ENCODE measurements at regions not wholly inside any gene's neighbourhood (a gene's known extent, or its start where the extent isn't known, plus 50 kb on each side); places are given as distances from the start of the nearest gene placed in this dataset.

DNA sequence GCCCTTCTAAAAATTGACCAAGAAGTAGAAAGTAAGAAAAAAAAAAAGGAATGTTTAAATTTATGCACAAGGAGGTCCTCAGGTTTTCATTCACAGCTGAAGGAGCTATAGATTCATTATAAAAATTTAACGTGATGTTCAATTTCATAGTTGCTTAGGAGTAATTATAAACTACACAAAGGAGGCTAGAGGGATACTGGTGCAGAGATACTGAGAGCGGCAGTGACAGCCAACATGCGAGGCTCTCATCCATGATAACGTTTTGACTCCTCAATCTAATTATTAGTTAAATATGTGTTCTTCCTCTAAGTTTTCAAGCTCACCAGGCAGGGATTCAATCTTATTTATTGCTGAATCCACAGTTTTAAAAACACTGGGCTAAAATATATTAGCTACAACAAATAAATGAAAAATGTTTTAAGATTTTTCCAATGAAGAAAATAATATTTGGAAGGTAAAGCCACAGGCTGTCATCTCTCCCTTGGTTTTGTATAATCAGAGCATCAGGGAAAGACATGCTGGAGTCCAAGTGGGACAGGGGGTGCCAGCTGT, 49.8 kb upstream of the TRPC4 start:
- no peak overlapping the region for H3K27ac ChIP-seq (ENCODE audit: low read length)
- H4K20me1 ChIP-seq (ENCODE audit: insufficient read depth, low read length) = no peaks in the 10 kb centered on the region
- DNase-seq = no peak
- no peak overlapping the region for H3K4me2 ChIP-seq (ENCODE audit: insufficient read depth, low read length)
- no peaks in the 10 kb centered on the region for H3K27me3 ChIP-seq (ENCODE audit: insufficient read depth, low read length, poor library complexity)
- H3K36me3 ChIP-seq (ENCODE audit: insufficient read depth, low read length) = no peaks in the 10 kb centered on the region
- ATAC-seq (ENCODE audit: insufficient read depth, low read depth) = no peak
- H3K79me2 ChIP-seq (ENCODE audit: insufficient read depth, low read length) = no peaks in the 10 kb centered on the region
- H3K4me1 ChIP-seq (ENCODE audit: insufficient read depth, low read length) = no peaks in the 10 kb centered on the region
- no peak for TF ChIP-seq EZH2 (IDR thresholded peaks at IDR 0.05; ENCODE audit: borderline replicate concordance, low read depth, low read length, severe bottlenecking)
- TF ChIP-seq, protein P1, sequence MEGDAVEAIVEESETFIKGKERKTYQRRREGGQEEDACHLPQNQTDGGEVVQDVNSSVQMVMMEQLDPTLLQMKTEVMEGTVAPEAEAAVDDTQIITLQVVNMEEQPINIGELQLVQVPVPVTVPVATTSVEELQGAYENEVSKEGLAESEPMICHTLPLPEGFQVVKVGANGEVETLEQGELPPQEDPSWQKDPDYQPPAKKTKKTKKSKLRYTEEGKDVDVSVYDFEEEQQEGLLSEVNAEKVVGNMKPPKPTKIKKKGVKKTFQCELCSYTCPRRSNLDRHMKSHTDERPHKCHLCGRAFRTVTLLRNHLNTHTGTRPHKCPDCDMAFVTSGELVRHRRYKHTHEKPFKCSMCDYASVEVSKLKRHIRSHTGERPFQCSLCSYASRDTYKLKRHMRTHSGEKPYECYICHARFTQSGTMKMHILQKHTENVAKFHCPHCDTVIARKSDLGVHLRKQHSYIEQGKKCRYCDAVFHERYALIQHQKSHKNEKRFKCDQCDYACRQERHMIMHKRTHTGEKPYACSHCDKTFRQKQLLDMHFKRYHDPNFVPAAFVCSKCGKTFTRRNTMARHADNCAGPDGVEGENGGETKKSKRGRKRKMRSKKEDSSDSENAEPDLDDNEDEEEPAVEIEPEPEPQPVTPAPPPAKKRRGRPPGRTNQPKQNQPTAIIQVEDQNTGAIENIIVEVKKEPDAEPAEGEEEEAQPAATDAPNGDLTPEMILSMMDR (IDR thresholded peaks at IDR 0.05; ENCODE audit: borderline replicate concordance, extremely low read depth, low read length, poor library complexity, severe bottlenecking) = no peak
- H2AFZ ChIP-seq (ENCODE audit: low read depth, low read length) = no peak overlapping the region
- H3K9ac ChIP-seq (ENCODE audit: low read depth, low read length) = no peak overlapping the region
- no peak overlapping the region for H3K4me3 ChIP-seq (ENCODE audit: low read depth in 1 of 2, low read length in 2 of 2)
- no peaks in the 10 kb centered on the region for H3K9me3 ChIP-seq (ENCODE audit: insufficient read depth, low read length, severe bottlenecking)

All from DND-41 (cell line).